ENCODE measurements at regions not wholly inside any gene's neighbourhood (a gene's known extent, or its start where the extent isn't known, plus 50 kb on each side); places are given as distances from the start of the nearest gene placed in this dataset.
A peak's percentile ranks its signal among the peaks of the same experiment; 100 is the strongest.

DNA sequence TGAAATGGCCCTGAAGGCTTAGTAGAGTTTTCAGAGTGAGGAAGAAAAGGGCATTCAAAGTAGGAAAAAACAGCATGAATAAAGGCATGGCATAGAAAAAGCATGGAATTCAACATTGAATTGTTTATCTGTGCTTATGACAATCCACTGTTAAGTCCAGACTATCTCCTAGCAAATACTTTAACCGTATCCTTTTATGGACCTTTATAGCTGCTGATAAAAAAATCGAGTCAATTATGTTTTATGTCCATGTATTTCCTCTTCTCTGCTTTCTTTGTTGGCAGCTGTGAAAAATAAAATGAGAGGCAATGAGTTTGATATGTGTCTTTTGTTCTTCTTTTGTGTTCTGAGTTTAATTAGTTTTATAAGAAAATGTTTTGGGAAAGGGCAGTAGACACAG, 70.4 kb downstream of the TDRD15 start:
- ChIA-PET CTCF (ENCODE audit: low intra/inter-chr PET ratio, low total read pairs) (no interaction called here), POLR2A (no interaction called here)
- DNase-seq (ENCODE audit: low spot score): no peak
- in situ Hi-C loops (cut with HindIII; ENCODE audit: extremely low pct_ligation_motif_present, low pct_unique_long_range_greater_than_20kb): no loop called here
- Histone ChIP-seq H3K4me1 (ENCODE audit: insufficient read depth, low read length) (no peaks in the 10 kb centered on the region), H2AFZ (ENCODE audit: low read length) (no peak overlapping the region), H3K4me2 (ENCODE audit: low read depth, low read length) (no peak overlapping the region), H4K20me1 (ENCODE audit: insufficient read depth, low read length) (no peaks in the 10 kb centered on the region), H3K4me3 (replicated peaks in 1 of 3; ENCODE audit: insufficient read depth in 1 of 3, low read depth in 2 of 3, low read length in 3 of 3) (no peak overlapping the region), H3K27me3 (ENCODE audit: control insufficient read depth in 1 of 2, insufficient read depth in 2 of 2, low read length in 2 of 2) (peaks cover 1 to 15% of the 10 kb centered on the region in 2 experiments; a peak in 4 of 5 replicates), H3K9ac (ENCODE audit: insufficient read depth, low read depth, low read length) (no peak overlapping the region), H3K36me3 (replicated peaks in 1 of 2; ENCODE audit: control insufficient read depth in 1 of 2, insufficient read depth in 2 of 2, low read length in 2 of 2) (no peaks in the 10 kb centered on the region), H3K79me2 (ENCODE audit: insufficient read depth, low read length) (no peaks in the 10 kb centered on the region), H3K9me3 (ENCODE audit: low read length) (no peaks in the 10 kb centered on the region), H3K27ac (ENCODE audit: extremely low read length, insufficient read depth, low read length) (no peak overlapping the region)
- TF ChIP-seq FOXC1 (CRISPR knock-in tag; IDR thresholded peaks at IDR 0.05; ENCODE audit: borderline replicate concordance): no peak
- no peak for TF ChIP-seq THYN1 (CRISPR knock-in tag; IDR thresholded peaks at IDR 0.05; ENCODE audit: borderline replicate concordance, low read depth)
- TF ChIP-seq RAD51 (IDR thresholded peaks at IDR 0.05; ENCODE audit: borderline replicate concordance): no peak
- no peak for TF ChIP-seq SETDB1 (CRISPR knock-in tag; IDR thresholded peaks at IDR 0.05; ENCODE audit: borderline replicate concordance)
- TF ChIP-seq ERF (CRISPR knock-in tag; IDR thresholded peaks at IDR 0.05): no peak
- no peak for TF ChIP-seq HOMEZ (CRISPR knock-in tag; IDR thresholded peaks at IDR 0.05; ENCODE audit: low read depth)
- no peak for TF ChIP-seq MEF2D (CRISPR knock-in tag; IDR thresholded peaks at IDR 0.05)
- TF ChIP-seq ZNF576 (CRISPR knock-in tag; IDR thresholded peaks at IDR 0.05): no peak
- BruUV-seq (replicated peaks): no TSS peak
- ATAC-seq: no peak
- intact Hi-C loops (cut with micrococcal nuclease; ENCODE audit: unreplicated experiment): no loop called here
- FAIRE-seq: no peak
- WGBS (ENCODE audit: low lambda C conversion rate): 12% methylated on average over 2 of the region's 2 CpGs

DNA sequence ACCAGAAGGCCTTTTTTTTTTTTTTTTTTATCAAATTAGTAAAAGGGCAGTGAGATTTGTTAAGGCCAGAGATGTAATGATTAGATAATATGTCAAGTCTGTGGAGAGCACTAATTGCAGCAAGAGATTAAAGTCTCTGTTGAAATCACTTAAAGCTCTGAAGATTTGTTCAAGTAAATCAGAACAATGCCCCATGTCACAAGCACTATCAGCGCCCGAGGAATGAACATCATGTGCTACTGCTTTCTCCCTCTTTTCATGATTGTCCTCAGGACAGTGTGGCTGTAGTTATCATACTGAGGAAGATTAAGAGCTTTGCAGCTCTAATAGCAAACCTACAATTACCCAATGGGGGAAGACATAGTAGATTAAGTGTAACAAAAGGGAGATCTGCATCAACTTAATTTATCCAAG, 71.1 kb downstream of the TDRD15 start:
- no peak overlapping the region for H3K4me3 ChIP-seq (replicated peaks in 1 of 3; ENCODE audit: insufficient read depth in 1 of 3, low read depth in 2 of 3, low read length in 3 of 3)
- no peaks in the 10 kb centered on the region for H3K36me3 ChIP-seq (replicated peaks in 1 of 2; ENCODE audit: control insufficient read depth in 1 of 2, insufficient read depth in 2 of 2, low read length in 2 of 2)
- DNase-seq (ENCODE audit: low spot score) (no peak), FAIRE-seq (peak; percentile 23), ATAC-seq (no peak)
- no peak overlapping the region for H3K9ac ChIP-seq (ENCODE audit: insufficient read depth, low read depth, low read length)
- in situ Hi-C loops (cut with HindIII; ENCODE audit: extremely low pct_ligation_motif_present, low pct_unique_long_range_greater_than_20kb) (no loop called here), intact Hi-C loops (cut with micrococcal nuclease; ENCODE audit: unreplicated experiment) (no loop called here)
- no peak overlapping the region for H2AFZ ChIP-seq (ENCODE audit: low read length)
- H3K27me3 ChIP-seq (ENCODE audit: control insufficient read depth in 1 of 2, insufficient read depth in 2 of 2, low read length in 2 of 2): peaks cover 1 to 19% of the 10 kb centered on the region in 2 experiments; a peak in 4 of 5 replicates
- TF ChIP-seq, protein P1, sequence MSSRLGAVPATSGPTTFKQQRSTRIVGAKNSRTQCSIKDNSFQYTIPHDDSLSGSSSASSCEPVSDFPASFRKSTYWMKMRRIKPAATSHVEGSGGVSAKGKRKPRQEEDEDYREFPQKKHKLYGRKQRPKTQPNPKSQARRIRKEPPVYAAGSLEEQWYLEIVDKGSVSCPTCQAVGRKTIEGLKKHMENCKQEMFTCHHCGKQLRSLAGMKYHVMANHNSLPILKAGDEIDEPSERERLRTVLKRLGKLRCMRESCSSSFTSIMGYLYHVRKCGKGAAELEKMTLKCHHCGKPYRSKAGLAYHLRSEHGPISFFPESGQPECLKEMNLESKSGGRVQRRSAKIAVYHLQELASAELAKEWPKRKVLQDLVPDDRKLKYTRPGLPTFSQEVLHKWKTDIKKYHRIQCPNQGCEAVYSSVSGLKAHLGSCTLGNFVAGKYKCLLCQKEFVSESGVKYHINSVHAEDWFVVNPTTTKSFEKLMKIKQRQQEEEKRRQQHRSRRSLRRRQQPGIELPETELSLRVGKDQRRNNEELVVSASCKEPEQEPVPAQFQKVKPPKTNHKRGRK (CRISPR knock-in tag; IDR thresholded peaks at IDR 0.05): no peak
- TF ChIP-seq TGIF2 (CRISPR knock-in tag; IDR thresholded peaks at IDR 0.05) (no peak), CBX1 (IDR thresholded peaks at IDR 0.05; ENCODE audit: low read depth) (no peak), HNF1B (CRISPR knock-in tag; IDR thresholded peaks at IDR 0.05) (no peak)
- no peak overlapping the region for H3K4me2 ChIP-seq (ENCODE audit: low read depth, low read length)
- BruUV-seq (replicated peaks): no TSS peak
- no peaks in the 10 kb centered on the region for H4K20me1 ChIP-seq (ENCODE audit: insufficient read depth, low read length)
- no peaks in the 10 kb centered on the region for H3K9me3 ChIP-seq (ENCODE audit: low read length)
- WGBS (ENCODE audit: low lambda C conversion rate): 15% methylated on average over 2 of the region's 2 CpGs
- ChIA-PET POLR2A (no interaction called here), CTCF (ENCODE audit: low intra/inter-chr PET ratio, low total read pairs) (no interaction called here)
- no peaks in the 10 kb centered on the region for H3K79me2 ChIP-seq (ENCODE audit: insufficient read depth, low read length)
- no peaks in the 10 kb centered on the region for H3K4me1 ChIP-seq (ENCODE audit: insufficient read depth, low read length)
- H3K27ac ChIP-seq (ENCODE audit: extremely low read length, insufficient read depth, low read length): no peak overlapping the region

All from HepG2 (cell line).